Glomerular visceral epithelial cell (primary cell): ENCODE measurements at regions not wholly inside any gene's neighbourhood (a gene's known extent, or its start where the extent isn't known, plus 50 kb on each side); places are given as distances from the start of the nearest gene placed in this dataset.

Experiments used
- DNase-seq: peaks from one replicate; pipeline ENCODE4 v3.0.0-alpha.2; 2016; ENCODE audit errors: extremely low spot score

- DNase-seq: no peak
Observed at GRCh38 chr5:30604648-30605262, 588.7 kb upstream of the CDH6 start.

- no peak for DNase-seq
Observed at GRCh38 chr5:30600892-30601291, 592.6 kb upstream of the CDH6 start.

GRCh38 chr5:30596495-30597064 lies 596.9 kb upstream of the CDH6 start:
- no peak for DNase-seq

GRCh38 chr5:30594331-30594730 lies 599.2 kb upstream of the CDH6 start:
- DNase-seq: no peak

DNA sequence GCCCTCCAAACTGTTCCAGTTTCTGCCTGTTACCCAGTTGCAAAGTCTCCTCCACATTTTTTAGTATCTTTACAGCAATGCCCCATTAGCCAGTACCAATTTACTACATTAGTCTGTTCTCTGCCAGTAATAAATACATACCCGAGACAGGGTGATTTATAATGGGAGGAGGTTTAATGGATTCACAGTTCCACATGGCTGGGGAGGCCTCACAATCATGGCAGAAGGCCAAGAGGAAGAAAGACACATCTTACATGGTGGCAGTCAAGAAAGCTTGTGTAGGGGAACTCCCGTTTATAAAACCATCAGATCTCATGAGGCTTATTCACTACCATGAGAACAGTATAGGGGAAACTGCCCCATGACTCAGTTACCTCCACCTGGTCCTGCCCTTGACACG lies 600.7 kb upstream of the CDH6 start:
- no peak for DNase-seq

- DNase-seq: no peak
Observed at GRCh38 chr5:30581198-30581935, 612.1 kb upstream of the CDH6 start.

DNA sequence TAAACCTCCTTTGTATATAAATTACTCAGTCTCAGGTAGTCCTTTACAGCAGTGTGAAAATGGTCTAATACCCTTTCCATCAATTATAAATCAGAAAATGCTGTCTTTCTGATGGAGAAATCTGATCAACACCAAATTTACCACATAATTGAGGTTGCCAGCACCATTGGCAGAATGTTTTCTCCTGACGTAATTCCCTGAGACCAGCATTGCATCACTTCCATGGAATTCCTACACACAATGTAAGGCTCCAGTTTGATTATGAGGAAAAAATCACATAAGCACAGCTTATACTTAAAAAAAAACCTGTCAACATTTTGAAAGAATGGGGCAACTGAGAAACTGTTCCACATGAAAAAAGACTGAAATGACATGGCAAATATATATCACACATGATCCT lies 618.7 kb upstream of the CDH6 start:
- peak; percentile 47 for DNase-seq

GRCh38 chr5:30572279-30572678 lies 621.2 kb upstream of the CDH6 start:
- peak; percentile 70 for DNase-seq

DNA sequence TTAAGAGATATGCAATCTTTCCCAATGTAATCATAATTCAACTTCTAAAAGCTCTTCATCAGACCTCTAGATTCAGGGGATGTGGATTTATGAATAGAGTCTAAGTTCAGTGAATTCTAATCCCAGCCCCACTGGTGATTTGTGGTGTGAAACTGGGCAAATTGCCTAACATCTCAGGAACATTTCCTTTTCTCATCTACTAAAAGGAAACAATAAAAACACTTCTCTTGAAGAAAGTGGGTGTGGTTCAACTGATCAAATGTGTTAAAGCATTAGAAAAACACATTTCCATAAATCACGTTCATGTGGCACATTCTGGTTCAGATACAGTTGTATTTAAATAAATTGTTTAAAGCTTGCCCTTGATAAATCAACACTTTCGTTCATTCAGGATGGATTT lies 631.7 kb upstream of the CDH6 start:
- DNase-seq: no peak

DNA sequence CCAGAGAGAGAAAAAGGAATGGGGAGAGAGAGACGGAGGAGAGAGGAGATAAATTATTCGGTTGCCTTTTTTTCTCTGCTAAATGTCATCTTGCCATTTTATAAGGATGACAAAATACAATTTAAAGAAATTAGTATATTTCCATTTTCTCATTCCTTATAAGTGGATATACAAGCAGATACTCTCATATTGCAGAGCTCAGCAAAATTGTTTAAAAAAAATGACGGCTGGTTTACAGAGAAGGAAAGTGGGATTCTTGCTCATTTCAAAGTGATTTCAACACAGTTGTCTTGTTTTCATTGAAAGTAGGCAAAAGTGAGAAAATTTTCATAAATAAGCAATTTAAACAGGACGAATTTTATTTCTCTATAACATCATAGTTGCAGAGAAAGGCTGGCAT lies 641.9 kb upstream of the CDH6 start:
- DNase-seq: no peak

- no peak for DNase-seq
Observed at GRCh38 chr5:30548580-30549305, 644.7 kb upstream of the CDH6 start.

GRCh38 chr5:30540150-30540549 lies 653.3 kb upstream of the CDH6 start:
- DNase-seq: no peak

- DNase-seq: peak; percentile 30
Observed at GRCh38 chr5:30539004-30539634, 654.4 kb upstream of the CDH6 start.

- DNase-seq: no peak
Observed at GRCh38 chr5:30525353-30525752, 668.1 kb upstream of the CDH6 start.

DNA sequence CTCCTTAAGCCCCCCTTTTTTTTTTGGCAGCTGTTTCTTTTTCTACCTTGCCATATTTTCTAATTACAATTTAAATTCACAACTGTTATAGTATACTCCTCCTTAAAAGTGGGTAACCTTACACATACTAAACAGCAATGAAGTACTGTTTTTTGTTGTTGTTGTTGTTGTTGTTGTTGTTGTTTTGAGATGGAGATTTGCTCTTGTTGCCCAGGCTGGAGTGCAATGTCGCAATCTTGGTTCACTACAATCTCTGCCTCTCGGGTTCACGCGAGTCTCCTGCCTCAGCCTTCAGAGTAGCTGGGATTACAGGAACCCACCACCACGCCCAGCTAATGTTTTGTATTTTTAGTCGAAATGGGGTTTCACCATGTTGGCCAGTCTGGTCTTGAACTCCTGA lies 669.1 kb upstream of the CDH6 start:
- no peak for DNase-seq

GRCh38 chr5:30523061-30523460 lies 670.4 kb upstream of the CDH6 start:
- DNase-seq: no peak

GRCh38 chr5:30505014-30505886 lies 688.2 kb upstream of the CDH6 start:
- peak; percentile 76 for DNase-seq

DNA sequence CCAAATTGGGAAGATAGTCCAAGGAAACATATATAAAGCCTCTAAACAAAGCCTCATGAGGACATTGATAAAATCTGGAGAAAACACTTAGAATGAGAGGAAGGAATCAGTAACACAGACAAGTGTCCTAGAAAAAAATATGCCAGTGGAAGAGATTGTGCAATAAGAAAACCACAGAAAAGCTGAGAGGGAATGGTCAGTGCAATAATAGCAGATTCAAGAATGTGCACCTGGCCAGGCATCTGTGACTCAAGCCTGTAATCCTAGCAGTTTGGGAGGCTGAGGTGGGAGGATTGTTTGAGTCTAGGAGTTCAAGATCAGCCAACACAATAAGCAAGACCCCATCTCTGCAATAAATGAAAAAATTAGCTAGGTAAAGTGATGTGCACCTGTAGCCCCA lies 691.2 kb upstream of the CDH6 start:
- peak; percentile 86 for DNase-seq

DNA sequence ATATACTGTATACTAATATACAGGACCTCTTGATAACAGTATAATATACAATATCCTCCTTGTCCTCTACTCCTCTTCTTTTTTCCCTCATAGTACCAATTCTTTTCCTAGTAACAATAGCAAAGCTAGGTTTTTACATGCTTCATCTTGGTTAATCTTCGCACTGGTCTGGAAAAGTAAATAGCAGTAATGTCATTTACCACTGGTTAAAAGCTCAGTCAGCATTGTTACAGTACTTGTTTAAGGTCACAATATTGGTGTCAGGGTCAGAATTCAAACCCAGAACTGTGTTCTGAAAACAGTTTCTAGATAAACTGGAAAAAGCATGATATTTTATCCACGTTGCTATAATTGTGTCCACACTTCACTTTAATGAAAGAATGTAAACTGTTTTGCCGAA lies 692.4 kb upstream of the CDH6 start:
- no peak for DNase-seq

DNA sequence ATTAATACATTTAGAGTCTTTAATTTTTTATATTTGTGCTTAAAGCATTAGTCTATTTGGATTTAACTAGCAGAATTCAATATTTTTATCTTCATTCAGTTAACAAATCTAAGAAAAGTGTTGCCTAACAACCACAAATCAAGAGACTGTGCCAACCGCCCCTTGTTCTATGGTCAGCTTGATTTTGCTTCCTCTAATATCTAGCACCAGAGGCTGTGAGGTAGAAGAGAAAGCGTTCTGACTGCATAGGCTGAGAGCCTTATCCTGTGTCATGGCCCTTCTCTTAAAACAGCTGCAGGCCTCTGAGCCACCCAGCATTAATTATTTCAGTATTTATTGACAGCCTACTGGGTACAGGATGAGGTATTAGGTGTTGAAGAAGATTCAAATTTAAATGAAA lies 693.0 kb upstream of the CDH6 start:
- no peak for DNase-seq

- no peak for DNase-seq
Observed at GRCh38 chr5:30499402-30499801, 694.1 kb upstream of the CDH6 start.
